IMR-90 (cell line): ENCODE measurements at regions not wholly inside any gene's neighbourhood (a gene's known extent, or its start where the extent isn't known, plus 50 kb on each side); places are given as distances from the start of the nearest gene placed in this dataset.

Experiments
- ATAC-seq: fragments of 200-7000 bp; cut with Tn5 transposase; 2 replicates; pipeline ENCODE4 v1.9.1; 2020; ENCODE audit warnings: low read depth, mild to moderate bottlenecking, moderate library complexity
- BruUV-seq: library from RNA; stranded (reverse); fragments of 400-500 nt; replicated peaks from 2 replicates; lab custom pipeline; 2021; lab: Mats Ljungman, UMichigan
- CTCF ChIA-PET: fragments of 300-600 bp; formaldehyde crosslinking; extraction: SDS; loops from one replicate; lab custom pipeline; 2021; ENCODE audit warnings: antibody characterized with exemption; lab: Yijun Ruan, JAX
- POLR2A ChIA-PET: fragments of 300-600 bp; sonication (Branson Sonifier 250); formaldehyde crosslinking; loops from one replicate; lab custom pipeline; 2022; ENCODE audit warnings: antibody characterized with exemption; ENCODE audit not compliant: unreplicated experiment; lab: Charles Lee
- DNase-seq: peaks from one replicate; pipeline ENCODE4 v3.0.0; 2013
- H2AFZ ChIP-seq: replicated peaks from 2 replicates; pipeline ENCODE3; 2013; ENCODE audit warnings: low read length, mild to moderate bottlenecking; ENCODE audit not compliant: poor library complexity
- H2AK5ac ChIP-seq: 2 replicates; pipeline ENCODE4 v1.6.1; 2013; ENCODE audit warnings: low read depth, low read length, inconsistent platforms
- H2AK9ac ChIP-seq: replicated peaks from 2 replicates; pipeline ENCODE3; 2013; ENCODE audit warnings: mild to moderate bottlenecking, low read depth, low read length, moderate library complexity; ENCODE audit not compliant: poor library complexity
- H2BK120ac ChIP-seq: 2 replicates; pipeline ENCODE4 v1.6.1; 2013; ENCODE audit warnings: low read depth, low read length, inconsistent platforms
- H2BK15ac ChIP-seq: 3 replicates; pipeline ENCODE4 v1.6.1; 2013; ENCODE audit warnings: low read depth, low read length, inconsistent platforms
- H2BK20ac ChIP-seq: 2 replicates; pipeline ENCODE4 v1.6.1; 2013; ENCODE audit warnings: low read depth, mild to moderate bottlenecking, inconsistent platforms, low read length, moderate library complexity
- H2BK5ac ChIP-seq: 2 replicates; pipeline ENCODE4 v1.6.1; 2013; ENCODE audit warnings: mild to moderate bottlenecking, low read depth, low read length, inconsistent platforms; ENCODE audit not compliant: poor library complexity, severe bottlenecking
- H3K14ac ChIP-seq: replicated peaks from 2 replicates; pipeline ENCODE4 v1.6.1; 2013; ENCODE audit warnings: low read depth, low read length, inconsistent platforms
- H3K18ac ChIP-seq: 2 replicates; pipeline ENCODE4 v1.6.1; 2013; ENCODE audit warnings: low read depth, low read length, control low read depth
- H3K23ac ChIP-seq: 2 replicates; pipeline ENCODE4 v1.6.1; 2013; ENCODE audit warnings: low read depth, low read length, inconsistent platforms
- H3K27ac ChIP-seq: 2 replicates; pipeline ENCODE4 v1.5.1; 2013; ENCODE audit warnings: mild to moderate bottlenecking, control low read depth, low read length; ENCODE audit not compliant: insufficient read depth
- H3K27me3 ChIP-seq: 2 replicates; pipeline ENCODE4 v1.6.1; 2013; ENCODE audit warnings: low read length; ENCODE audit not compliant: control insufficient read depth, insufficient read depth
- H3K36me3 ChIP-seq: 2 replicates; pipeline ENCODE4 v1.6.1; 2013; ENCODE audit warnings: low read length, mixed read lengths; ENCODE audit not compliant: control insufficient read depth, insufficient read depth
- H3K4ac ChIP-seq: 2 replicates; pipeline ENCODE4 v1.6.1; 2013; ENCODE audit warnings: low read depth, low read length, inconsistent platforms
- H3K4me1 ChIP-seq: 2 replicates; pipeline ENCODE4 v1.6.1; 2013; ENCODE audit warnings: low read length, mixed read lengths; ENCODE audit not compliant: control insufficient read depth, insufficient read depth
- H3K4me2 ChIP-seq: 2 replicates; pipeline ENCODE4 v1.6.1; 2013; ENCODE audit warnings: low read depth, mild to moderate bottlenecking, control low read depth, low read length, moderate library complexity
- H3K4me3 ChIP-seq: 2 replicates; pipeline ENCODE4 v1.5.1; 2013; ENCODE audit warnings: low read depth, mild to moderate bottlenecking, control low read depth, low read length, moderate library complexity; ENCODE audit not compliant: insufficient read depth
- H3K56ac ChIP-seq: 2 replicates; pipeline ENCODE4 v1.6.1; 2013; ENCODE audit warnings: low read length, inconsistent platforms; ENCODE audit not compliant: insufficient read depth; ENCODE audit errors: extremely low read depth
- H3K79me1 ChIP-seq, 2 experiments: 2 replicates each; pipeline ENCODE4 v1.6.1; 2013; ENCODE audit warnings: low read length in 2 of 2, inconsistent platforms in 1 of 2, low read depth in 1 of 2
- H3K9ac ChIP-seq: 2 replicates; pipeline ENCODE4 v1.6.1; 2013; ENCODE audit warnings: low read depth, low read length, control low read depth
- H3K9me1 ChIP-seq: 2 replicates; pipeline ENCODE4 v1.6.1; 2013; ENCODE audit warnings: low read length, inconsistent platforms; ENCODE audit not compliant: insufficient read depth
- H3K9me3 ChIP-seq: 2 replicates; pipeline ENCODE4 v1.6.1; 2013; ENCODE audit warnings: low read length; ENCODE audit not compliant: control insufficient read depth, insufficient read depth
- H4K20me1 ChIP-seq: 2 replicates; pipeline ENCODE4 v1.6.1; 2013; ENCODE audit warnings: low read length, inconsistent platforms; ENCODE audit not compliant: insufficient read depth
- H4K5ac ChIP-seq: 2 replicates; pipeline ENCODE4 v1.6.1; 2013; ENCODE audit warnings: mild to moderate bottlenecking, low read depth, low read length, control low read depth
- H4K8ac ChIP-seq, 2 experiments: 2 replicates each; pipeline ENCODE4 v1.6.1; 2013; ENCODE audit warnings: low read depth in 2 of 2, low read length in 2 of 2, control low read depth in 1 of 2, inconsistent platforms in 1 of 2
- H4K91ac ChIP-seq: 2 replicates; pipeline ENCODE4 v1.6.1; 2013; ENCODE audit warnings: low read depth, low read length, inconsistent platforms; ENCODE audit not compliant: insufficient read depth
- CTCF ChIP-seq: conservative IDR thresholded peaks from 2 replicates; pipeline ENCODE4 v1.5.1; 2012; ENCODE audit warnings: mild to moderate bottlenecking, low read depth, low read length, improper control_type of control experiment
- MAFK ChIP-seq: IDR thresholded peaks from 2 replicates; pipeline ENCODE4 v1.6.1; 2012; ENCODE audit warnings: low read depth, low read length, improper control_type of control experiment
- MXI1 ChIP-seq: IDR thresholded peaks from 2 replicates; pipeline ENCODE4 v1.6.1; 2012; ENCODE audit warnings: low read depth, mild to moderate bottlenecking, low read length, moderate library complexity, borderline replicate concordance
- NFE2L2 ChIP-seq: fragments of 150-350 bp; IDR thresholded peaks from 2 replicates; pipeline ENCODE4 v1.6.1; 2016; ENCODE audit warnings: low read depth, mild to moderate bottlenecking, low read length
- POLR2A ChIP-seq: IDR thresholded peaks from 2 replicates; pipeline ENCODE4 v1.6.1; 2012; ENCODE audit warnings: mild to moderate bottlenecking, low read depth, low read length
- RAD21 ChIP-seq: IDR thresholded peaks from 2 replicates; pipeline ENCODE4 v1.6.1; 2012; ENCODE audit warnings: low read length, improper control_type of control experiment
- SMC3 ChIP-seq: fragments of 150-350 bp; IDR thresholded peaks from 2 replicates; pipeline ENCODE4 v1.6.1; 2016; ENCODE audit warnings: low read depth, mild to moderate bottlenecking, antibody characterized with exemption, low read length, moderate library complexity
- WGBS, 2 experiments: methylation state at CpG; one replicate each; pipeline versions ENCODE4 v1.1.5 to v1.1.7; 2013; ENCODE audit warnings: missing lambda C conversion rate in 2 of 2; ENCODE audit not compliant: insufficient read length in 1 of 2; ENCODE audit errors: extremely low coverage in 2 of 2; 5-methylcytosine and 5-hydroxymethylcytosine counted together
- dilution Hi-C: fragments of 300-500 bp; cut with HindIII; formaldehyde crosslinking; loops from one replicate; pipeline ENCODE4 v1.14.3; 2018; ENCODE audit warnings: low sequenced_read_pairs; ENCODE audit not compliant: unreplicated experiment
- in situ Hi-C: fragments of 300-500 bp; cut with MboI; formaldehyde crosslinking; loops from 3 replicates; pipeline ENCODE4 v1.14.3; 2019; ENCODE audit warnings: low sequenced_read_pairs, inconsistent platforms, mixed read lengths
- intact Hi-C: fragments of 100-400 bp; cut with micrococcal nuclease; formaldehyde crosslinking; loops from 2 replicates; pipeline ENCODE4 v1.10.0; 2022

DNA sequence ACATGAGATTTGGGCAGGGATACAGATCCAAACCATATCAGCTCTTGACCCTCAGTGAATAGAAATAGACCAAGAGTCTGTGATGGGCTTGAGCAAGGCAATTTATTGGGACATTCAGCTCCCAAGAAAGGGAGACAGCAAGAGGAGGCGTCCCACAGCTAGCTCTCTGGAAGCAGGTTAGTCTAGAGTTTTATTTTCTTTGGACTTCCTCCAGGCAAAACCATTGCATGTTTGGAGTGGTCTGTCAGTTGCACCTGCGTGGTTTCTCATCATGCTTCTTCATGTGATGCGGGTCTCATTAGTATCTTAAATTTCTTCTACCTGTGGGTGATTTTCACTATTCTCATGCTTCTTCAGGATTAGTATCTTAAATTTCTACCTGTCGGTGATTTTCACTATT, 1530.6 kb downstream of the PLA2G4A start:
- Histone ChIP-seq H2AFZ (no peak overlapping the region), H3K18ac (no peak overlapping the region), H4K91ac (no peak overlapping the region), H2BK15ac (no peak overlapping the region), H3K9me3 (no peaks in the 10 kb centered on the region), H2BK120ac (no peak overlapping the region), H2AK9ac (no peak overlapping the region), H3K9ac (no peak overlapping the region), H2BK5ac (no peak overlapping the region), H2BK20ac (no peak overlapping the region), H3K14ac (no peak overlapping the region), H3K4ac (no peak overlapping the region), H4K5ac (no peak overlapping the region), H4K20me1 (no peaks in the 10 kb centered on the region), H3K36me3 (no peaks in the 10 kb centered on the region), H3K4me3 (no peak overlapping the region), H3K9me1 (no peaks in the 10 kb centered on the region), H3K4me2 (no peak overlapping the region), H3K27me3 (no peaks in the 10 kb centered on the region), H3K79me1 (no peaks in the 10 kb centered on the region), H3K56ac (no peak overlapping the region), H3K4me1 (no peaks in the 10 kb centered on the region), H3K27ac (no peak overlapping the region), H3K23ac (no peak overlapping the region), H4K8ac (no peak overlapping the region), H2AK5ac (no peak overlapping the region)
- dilution Hi-C loops = no loop called here
- no TSS peak for BruUV-seq
- intact Hi-C loops = no loop called here
- no peak for DNase-seq
- WGBS, 2 experiments = no CpG with 5 or more reads among the region's 4 CpGs
- in situ Hi-C loops = no loop called here
- ChIA-PET CTCF (no interaction called here), POLR2A (no interaction called here)
- TF ChIP-seq MAFK (no peak), RAD21 (no peak), SMC3 (no peak), NFE2L2 (no peak), POLR2A (no peak), MXI1 (no peak), CTCF (no peak)
- ATAC-seq = no peak
